CD14-positive monocyte (primary cell): ENCODE measurements at regions not wholly inside any gene's neighbourhood (a gene's known extent, or its start where the extent isn't known, plus 50 kb on each side); places are given as distances from the start of the nearest gene placed in this dataset.

ENCODE experiments used
- DNase-seq, 3 donors: peaks; one replicate each; pipeline ENCODE4 v3.0.0-alpha.2; 2011 to 2022
- H2AFZ ChIP-seq: 2 replicates; pipeline ENCODE4 v1.6.0; 2012; ENCODE audit warnings: mild to moderate bottlenecking, low read depth, low read length, inconsistent platforms; ENCODE audit not compliant: insufficient read depth, poor library complexity, severe bottlenecking
- H3K27ac ChIP-seq, 2 donors: 1 replicate in 1 of 2; 2 replicates in 1 of 2; pipeline ENCODE4 v1.5.1; 2012 to 2013; ENCODE audit warnings: low read length in 2 of 2, control low read depth in 1 of 2, inconsistent platforms in 1 of 2, low read depth in 1 of 2, mild to moderate bottlenecking in 1 of 2
- H3K27me3 ChIP-seq, 2 donors: one replicate each; pipeline versions ENCODE4 v1.6.0 to v1.6.1; 2011 to 2013; ENCODE audit warnings: low read length in 2 of 2; ENCODE audit not compliant: control insufficient read depth in 2 of 2, insufficient read depth in 2 of 2
- H3K36me3 ChIP-seq, 2 donors: replicated peaks in 1 of 2; 1 replicate in 1 of 2; 2 replicates in 1 of 2; pipeline versions ENCODE4 v1.5.1 to v1.6.1; 2012 to 2013; ENCODE audit warnings: low read length in 2 of 2, control low read depth in 1 of 2, inconsistent platforms in 1 of 2, mild to moderate bottlenecking in 1 of 2; ENCODE audit not compliant: insufficient read depth in 2 of 2, control insufficient read depth in 1 of 2
- H3K4me1 ChIP-seq, 2 donors: 1 replicate in 1 of 2; 2 replicates in 1 of 2; pipeline versions ENCODE4 v1.5.1 to v1.6.1; 2012 to 2013; ENCODE audit warnings: low read length in 2 of 2, control low read depth in 1 of 2, inconsistent platforms in 1 of 2, mild to moderate bottlenecking in 1 of 2, moderate library complexity in 1 of 2; ENCODE audit not compliant: insufficient read depth in 2 of 2, control insufficient read depth in 1 of 2
- H3K4me2 ChIP-seq: replicated peaks from 2 replicates; pipeline ENCODE3; 2012; ENCODE audit warnings: low read length, moderate library complexity, mild to moderate bottlenecking; ENCODE audit not compliant: poor library complexity, severe bottlenecking; ENCODE audit errors: extremely low read depth
- H3K4me3 ChIP-seq, 3 experiments: fragments of 200-600 bp in 1 of 3; sonication (generic) in 1 of 3; replicated peaks in 1 of 3; 1 replicate in 2 of 3; 2 replicates in 1 of 3; pipeline ENCODE4 v1.5.1; 2011 to 2013; ENCODE audit warnings: low read length in 3 of 3, mild to moderate bottlenecking in 3 of 3, control low read depth in 2 of 3, low read depth in 2 of 3, inconsistent platforms in 1 of 3, moderate library complexity in 1 of 3
- H3K79me2 ChIP-seq: 2 replicates; pipeline ENCODE4 v1.6.0; 2012; ENCODE audit warnings: mild to moderate bottlenecking, control low read depth, inconsistent platforms, low read length, moderate library complexity; ENCODE audit not compliant: insufficient read depth
- H3K9ac ChIP-seq: 2 replicates; pipeline ENCODE4 v1.6.0; 2017; ENCODE audit warnings: low read length, mild to moderate bottlenecking; ENCODE audit not compliant: insufficient read depth, poor library complexity, severe bottlenecking
- H3K9me3 ChIP-seq, 2 donors: replicated peaks in 1 of 2; 1 replicate in 1 of 2; 2 replicates in 1 of 2; pipeline versions ENCODE4 v1.5.1 to v1.6.1; 2012 to 2013; ENCODE audit warnings: low read length in 2 of 2, control low read depth in 1 of 2; ENCODE audit not compliant: control insufficient read depth in 1 of 2, insufficient read depth in 1 of 2
- H4K20me1 ChIP-seq: 2 replicates; pipeline ENCODE4 v1.6.0; 2012; ENCODE audit warnings: mild to moderate bottlenecking, low read length, control low read depth, moderate library complexity; ENCODE audit not compliant: insufficient read depth
- H3K27ac Mint-ChIP-seq, 7 donors: one replicate each; pipeline ENCODE4 v1.8.0; 2020; ENCODE audit warnings: mild to moderate bottlenecking in 7 of 7, mixed read lengths in 7 of 7, moderate library complexity in 6 of 7, inconsistent platforms in 2 of 7
- H3K27me3 Mint-ChIP-seq, 3 donors: one replicate each; pipeline ENCODE4 v1.8.0; 2021 to 2022; ENCODE audit warnings: low read depth in 3 of 3, mild to moderate bottlenecking in 3 of 3, mixed read lengths in 3 of 3, moderate library complexity in 3 of 3, inconsistent platforms in 1 of 3
- H3K36me3 Mint-ChIP-seq, 2 donors: one replicate each; pipeline ENCODE4 v1.8.0; 2020; ENCODE audit warnings: mixed read lengths in 2 of 2, inconsistent platforms in 1 of 2, mild to moderate bottlenecking in 1 of 2
- H3K4me1 Mint-ChIP-seq: one replicate; pipeline ENCODE4 v1.8.0; 2020; ENCODE audit warnings: mild to moderate bottlenecking, mixed read lengths
- H3K4me3 Mint-ChIP-seq, 2 donors: one replicate each; pipeline ENCODE4 v1.8.0; 2020; ENCODE audit warnings: mild to moderate bottlenecking in 2 of 2, mixed read lengths in 2 of 2, moderate library complexity in 1 of 2
- H3K9me3 Mint-ChIP-seq, 7 donors: one replicate each; pipeline ENCODE4 v1.8.0; 2020 to 2022; ENCODE audit warnings: mixed read lengths in 7 of 7, mild to moderate bottlenecking in 6 of 7, moderate library complexity in 6 of 7, inconsistent platforms in 2 of 7
- CTCF ChIP-seq: fragments of 200-600 bp; IDR thresholded peaks from one replicate; pipeline ENCODE4 v1.8.0; 2022; ENCODE audit warnings: antibody characterized with exemption, mild to moderate bottlenecking
- WGBS: methylation state at CpG from one replicate; pipeline ENCODE4 v1.1.5; 2013; ENCODE audit warnings: missing lambda C conversion rate; ENCODE audit not compliant: insufficient coverage; 5-methylcytosine and 5-hydroxymethylcytosine counted together
- intact Hi-C, 2 donors: fragments of 100-400 bp; cut with micrococcal nuclease; formaldehyde crosslinking; loops; one replicate each; pipeline versions ENCODE4 v1.15.0 to v1.15.1; 2023

GRCh38 chr16:54801057-54801844, 129.4 kb upstream of the IRX5 start:
- no peaks in the 10 kb centered on the region for H3K9me3 ChIP-seq
- no peaks in the 10 kb centered on the region for H3K36me3 ChIP-seq
- H3K9me3 Mint-ChIP-seq, result peaks cover 0 to 12% (median 3%) of the 10 kb centered on the region in 7 donors
- peaks cover 1 to 2% (median 2%) of the 10 kb centered on the region in 3 donors for H3K27me3 Mint-ChIP-seq
- H3K4me1 Mint-ChIP-seq, result no peaks in the 10 kb centered on the region
- intact Hi-C loops, result no loop called here
- no peaks in the 10 kb centered on the region for H3K79me2 ChIP-seq
- no peaks in the 10 kb centered on the region for H3K36me3 Mint-ChIP-seq
- DNase-seq, result no peak
- H3K27me3 ChIP-seq, result no peaks in the 10 kb centered on the region
- H4K20me1 ChIP-seq, result no peaks in the 10 kb centered on the region
- H3K4me1 ChIP-seq, result no peaks in the 10 kb centered on the region
- H3K27ac Mint-ChIP-seq, result peak overlapping the region in 1 of 7 donors; percentile 31
- H2AFZ ChIP-seq, result no peak overlapping the region
- H3K9ac ChIP-seq, result no peak overlapping the region
- H3K4me2 ChIP-seq, result no peak overlapping the region
- H3K27ac ChIP-seq, result no peak overlapping the region
- no peak overlapping the region for H3K4me3 ChIP-seq
- no peak overlapping the region for H3K4me3 Mint-ChIP-seq
- no peak for TF ChIP-seq CTCF
- 91% methylated on average over 6 of the region's 9 CpGs for WGBS

- Histone ChIP-seq H4K20me1 (no peaks in the 10 kb centered on the region), H3K4me1 (no peaks in the 10 kb centered on the region), H3K79me2 (no peaks in the 10 kb centered on the region), H3K36me3 (no peaks in the 10 kb centered on the region), H2AFZ (no peak overlapping the region), H3K4me2 (no peak overlapping the region), H3K9ac (no peak overlapping the region), H3K9me3 (no peaks in the 10 kb centered on the region), H3K4me3 (no peak overlapping the region), H3K27ac (no peak overlapping the region), H3K27me3 (no peaks in the 10 kb centered on the region)
- DNase-seq, result no peak
- Mint-ChIP-seq H3K27ac (no peak overlapping the region), H3K4me1 (no peaks in the 10 kb centered on the region), H3K36me3 (no peaks in the 10 kb centered on the region), H3K9me3 (peaks cover 0 to 12% (median 3%) of the 10 kb centered on the region in 7 donors), H3K4me3 (no peak overlapping the region), H3K27me3 (peaks cover 1 to 6% (median 5%) of the 10 kb centered on the region in 3 donors)
- intact Hi-C loops, result no loop called here
- no CpG with 5 or more reads among the region's 1 CpG for WGBS
- no peak for TF ChIP-seq CTCF
Measured at GRCh38 chr16:54798267-54798666, 132.4 kb upstream of the IRX5 start.
